ENCODE measurements at regions not wholly inside any gene's neighbourhood (a gene's known extent, or its start where the extent isn't known, plus 50 kb on each side); places are given as distances from the start of the nearest gene placed in this dataset.
"Not testable (repeated sequence)": the region's sequence is repeated elsewhere in the genome, so short reads cannot be mapped to it uniquely, and the experiment has no call there.

- not testable (repeated sequence) for DNase-seq
These were observed 102.6 kb upstream of the OTOS start for GRCh38 chr2:240243049-240243448.

- no peak for DNase-seq
These were observed 104.1 kb upstream of the OTOS start for GRCh38 chr2:240244543-240244942.

- no peak for DNase-seq
These were observed 104.7 kb upstream of the OTOS start for GRCh38 chr2:240245184-240245583.

- DNase-seq = no peak
These were observed 105.2 kb upstream of the OTOS start for GRCh38 chr2:240245706-240246105.

GRCh38 chr2:240246173-240246820 lies 105.8 kb upstream of the OTOS start:
- no peak for DNase-seq

GRCh38 chr2:240247241-240247867 lies 106.9 kb upstream of the OTOS start:
- no peak for DNase-seq

- DNase-seq = no peak
These were observed 107.6 kb upstream of the OTOS start for GRCh38 chr2:240247868-240248720.

- no peak for DNase-seq
These were observed 108.4 kb upstream of the OTOS start for GRCh38 chr2:240248721-240249422.

GRCh38 chr2:240249423-240250149 lies 109.1 kb upstream of the OTOS start:
- peak; percentile 45 to 67 for DNase-seq

- no peak for DNase-seq
These were observed 109.9 kb upstream of the OTOS start for GRCh38 chr2:240250150-240250984.

- peak; percentile 91 to 92 for DNase-seq
These were observed 110.8 kb upstream of the OTOS start for GRCh38 chr2:240250985-240251847.

GRCh38 chr2:240251848-240252190 lies 111.4 kb upstream of the OTOS start:
- DNase-seq = no peak

GRCh38 chr2:240252191-240252871 lies 111.9 kb upstream of the OTOS start:
- no peak for DNase-seq

- no peak for DNase-seq
These were observed 112.5 kb upstream of the OTOS start for GRCh38 chr2:240252872-240253511.

GRCh38 chr2:240253583-240254145 lies 113.2 kb upstream of the OTOS start:
- no peak for DNase-seq

GRCh38 chr2:240254337-240255164 lies 114.1 kb upstream of the OTOS start:
- no peak for DNase-seq

GRCh38 chr2:240255165-240255491 lies 114.7 kb upstream of the OTOS start:
- no peak for DNase-seq
